CD4-positive, alpha-beta memory T cell (primary cell): ENCODE measurements at regions not wholly inside any gene's neighbourhood (a gene's known extent, or its start where the extent isn't known, plus 50 kb on each side); places are given as distances from the start of the nearest gene placed in this dataset.

Experiments
- CTCF ChIA-PET: fragments of 350-600 bp; sonication (Branson Sonifier 250); formaldehyde crosslinking; loops from one replicate; lab custom pipeline; 2021; ENCODE audit warnings: inconsistent platforms; ENCODE audit not compliant: partially characterized antibody; lab: Charles Lee
- POLR2A ChIA-PET: fragments of 350-600 bp; sonication (Branson Sonifier 250); formaldehyde crosslinking; loops from one replicate; lab custom pipeline; 2021; ENCODE audit not compliant: partially characterized antibody; lab: Charles Lee
- DNase-seq, 5 donors: peaks; one replicate each; pipeline versions ENCODE4 v3.0.0 to v3.0.0-alpha.2; 2020 to 2022; ENCODE audit warnings: mixed read lengths in 1 of 5
- H3K27ac ChIP-seq: one replicate; pipeline ENCODE4 v1.7.0; 2013; ENCODE audit warnings: low read depth, low read length
- H3K27me3 ChIP-seq: 2 replicates; pipeline ENCODE4 v1.7.0; 2013; ENCODE audit warnings: mild to moderate bottlenecking, low read length, moderate library complexity; ENCODE audit not compliant: insufficient read depth
- H3K36me3 ChIP-seq: 2 replicates; pipeline ENCODE4 v1.7.0; 2013; ENCODE audit warnings: mild to moderate bottlenecking, low read length, moderate library complexity; ENCODE audit not compliant: insufficient read depth
- H3K4me1 ChIP-seq: 2 replicates; pipeline ENCODE4 v1.7.0; 2013; ENCODE audit warnings: mild to moderate bottlenecking, low read length, moderate library complexity; ENCODE audit not compliant: insufficient read depth
- H3K4me3 ChIP-seq, 2 donors: one replicate each; pipeline ENCODE4 v1.7.0; 2013; ENCODE audit warnings: low read length in 2 of 2, mild to moderate bottlenecking in 1 of 2
- H3K9me3 ChIP-seq, 2 donors: one replicate each; pipeline ENCODE4 v1.7.0; 2013; ENCODE audit warnings: low read length in 2 of 2, control low read depth in 1 of 2; ENCODE audit not compliant: control insufficient read depth in 1 of 2
- H3K27ac Mint-ChIP-seq, 7 donors: one replicate each; pipeline ENCODE4 v1.8.0; 2020 to 2021; ENCODE audit warnings: mixed read lengths in 7 of 7, mild to moderate bottlenecking in 6 of 7, inconsistent platforms in 3 of 7, moderate library complexity in 3 of 7
- H3K27me3 Mint-ChIP-seq, 2 donors: one replicate each; pipeline ENCODE4 v1.8.0; 2020 to 2021; ENCODE audit warnings: mixed read lengths in 2 of 2
- H3K36me3 Mint-ChIP-seq, 2 donors: one replicate each; pipeline ENCODE4 v1.8.0; 2020 to 2021; ENCODE audit warnings: mixed read lengths in 2 of 2, inconsistent platforms in 1 of 2, mild to moderate bottlenecking in 1 of 2
- H3K4me1 Mint-ChIP-seq, 4 donors: one replicate each; pipeline ENCODE4 v1.8.0; 2020 to 2021; ENCODE audit warnings: mixed read lengths in 4 of 4, mild to moderate bottlenecking in 1 of 4
- H3K4me3 Mint-ChIP-seq, 8 donors: one replicate each; pipeline ENCODE4 v1.8.0; 2020 to 2021; ENCODE audit warnings: mixed read lengths in 8 of 8, mild to moderate bottlenecking in 7 of 8, moderate library complexity in 6 of 8, inconsistent platforms in 3 of 8
- H3K9me3 Mint-ChIP-seq, 8 donors: one replicate each; pipeline ENCODE4 v1.8.0; 2020 to 2021; ENCODE audit warnings: mixed read lengths in 8 of 8, mild to moderate bottlenecking in 5 of 8, inconsistent platforms in 3 of 8, moderate library complexity in 1 of 8
- intact Hi-C: fragments of 100-400 bp; cut with micrococcal nuclease; formaldehyde crosslinking; loops from one replicate; pipeline ENCODE4 v1.15.1; 2023

- Mint-ChIP-seq H3K27ac (no peak overlapping the region), H3K4me1 (no peaks in the 10 kb centered on the region), H3K36me3 (no peaks in the 10 kb centered on the region), H3K4me3 (no peak overlapping the region), H3K27me3 (peaks cover 6% of the 10 kb centered on the region in 2 donors), H3K9me3 (peaks cover 0 to 3% (median 0%) of the 10 kb centered on the region in 8 donors)
- POLR2A ChIA-PET = no interaction called here
- CTCF ChIA-PET = no interaction called here
- no peak for DNase-seq
- intact Hi-C loops = no loop called here
- Histone ChIP-seq H3K9me3 (no peaks in the 10 kb centered on the region), H3K36me3 (no peaks in the 10 kb centered on the region), H3K4me1 (no peaks in the 10 kb centered on the region), H3K27ac (no peak overlapping the region), H3K4me3 (no peak overlapping the region), H3K27me3 (no peaks in the 10 kb centered on the region)
Measured at GRCh38 chr18:10065296-10065695, 151.5 kb downstream of the VAPA start.

- no peak for DNase-seq
- no peaks in the 10 kb centered on the region for H3K4me1 Mint-ChIP-seq
- H3K27me3 Mint-ChIP-seq = peaks cover 4 to 6% of the 10 kb centered on the region in 2 donors
- H3K4me1 ChIP-seq = no peaks in the 10 kb centered on the region
- CTCF ChIA-PET = no interaction called here
- no peak overlapping the region for H3K4me3 Mint-ChIP-seq
- no peak overlapping the region for H3K27ac Mint-ChIP-seq
- H3K9me3 Mint-ChIP-seq = peaks cover 0 to 3% (median 0%) of the 10 kb centered on the region in 8 donors
- H3K27me3 ChIP-seq = no peaks in the 10 kb centered on the region
- H3K36me3 Mint-ChIP-seq = no peaks in the 10 kb centered on the region
- no peaks in the 10 kb centered on the region for H3K9me3 ChIP-seq
- no peaks in the 10 kb centered on the region for H3K36me3 ChIP-seq
- POLR2A ChIA-PET = no interaction called here
- H3K27ac ChIP-seq = no peak overlapping the region
- intact Hi-C loops = no loop called here
- no peak overlapping the region for H3K4me3 ChIP-seq
Measured at GRCh38 chr18:10067670-10068659, 154.1 kb downstream of the VAPA start.

GRCh38 chr18:10068766-10069567 lies 155.2 kb downstream of the VAPA start:
- Histone ChIP-seq H3K4me1 (no peaks in the 10 kb centered on the region), H3K4me3 (no peak overlapping the region), H3K27ac (no peak overlapping the region), H3K27me3 (no peaks in the 10 kb centered on the region), H3K36me3 (no peaks in the 10 kb centered on the region), H3K9me3 (no peaks in the 10 kb centered on the region)
- Mint-ChIP-seq H3K4me3 (no peak overlapping the region), H3K36me3 (no peaks in the 10 kb centered on the region), H3K4me1 (peaks cover 0 to 1% (median 0%) of the 10 kb centered on the region in 4 donors), H3K9me3 (peaks cover 0 to 3% (median 0%) of the 10 kb centered on the region in 8 donors), H3K27ac (no peak overlapping the region), H3K27me3 (peaks cover 4 to 6% of the 10 kb centered on the region in 2 donors)
- no peak for DNase-seq
- intact Hi-C loops = no loop called here
- POLR2A ChIA-PET = no interaction called here
- CTCF ChIA-PET = no interaction called here

- Mint-ChIP-seq H3K27ac (no peak overlapping the region), H3K4me1 (peaks cover 0 to 3% (median 0%) of the 10 kb centered on the region in 4 donors), H3K9me3 (no peaks in the 10 kb centered on the region), H3K36me3 (no peaks in the 10 kb centered on the region), H3K4me3 (no peak overlapping the region), H3K27me3 (peaks cover 3 to 5% of the 10 kb centered on the region in 2 donors)
- H3K27me3 ChIP-seq = no peaks in the 10 kb centered on the region
- CTCF ChIA-PET = no interaction called here
- H3K4me3 ChIP-seq = no peak overlapping the region
- no peak for DNase-seq
- H3K9me3 ChIP-seq = no peaks in the 10 kb centered on the region
- H3K4me1 ChIP-seq = no peaks in the 10 kb centered on the region
- POLR2A ChIA-PET = no interaction called here
- no peaks in the 10 kb centered on the region for H3K36me3 ChIP-seq
- no peak overlapping the region for H3K27ac ChIP-seq
- intact Hi-C loops = no loop called here
Measured at GRCh38 chr18:10070561-10071000, 156.8 kb downstream of the VAPA start.

- POLR2A ChIA-PET = no interaction called here
- H3K27ac ChIP-seq = no peak overlapping the region
- no peaks in the 10 kb centered on the region for H3K4me1 ChIP-seq
- no peaks in the 10 kb centered on the region for H3K36me3 Mint-ChIP-seq
- DNase-seq = no peak
- peaks cover 0 to 3% (median 0%) of the 10 kb centered on the region in 4 donors for H3K4me1 Mint-ChIP-seq
- H3K27me3 Mint-ChIP-seq = peaks cover 2 to 4% of the 10 kb centered on the region in 2 donors
- no peak overlapping the region for H3K4me3 ChIP-seq
- no peaks in the 10 kb centered on the region for H3K27me3 ChIP-seq
- H3K9me3 ChIP-seq = no peaks in the 10 kb centered on the region
- H3K9me3 Mint-ChIP-seq = peaks cover 0 to 1% (median 0%) of the 10 kb centered on the region in 8 donors
- H3K36me3 ChIP-seq = no peaks in the 10 kb centered on the region
- intact Hi-C loops = no loop called here
- H3K27ac Mint-ChIP-seq = no peak overlapping the region
- CTCF ChIA-PET = interaction anchor here (1.0 kb wide), 1 partner anchor 11 kb away, joined by 3 read pairs; no protein-coding TSS in a partner anchor
- H3K4me3 Mint-ChIP-seq = no peak overlapping the region
Measured at GRCh38 chr18:10072671-10073175, 158.9 kb downstream of the VAPA start.

- Mint-ChIP-seq H3K4me3 (no peak overlapping the region), H3K4me1 (peaks cover 0 to 3% (median 0%) of the 10 kb centered on the region in 4 donors), H3K9me3 (peaks cover 0 to 1% (median 0%) of the 10 kb centered on the region in 8 donors), H3K27me3 (peaks cover under 1 to 2% of the 10 kb centered on the region in 2 donors), H3K27ac (no peak overlapping the region), H3K36me3 (no peaks in the 10 kb centered on the region)
- H3K4me1 ChIP-seq = no peaks in the 10 kb centered on the region
- DNase-seq = no peak
- no peaks in the 10 kb centered on the region for H3K36me3 ChIP-seq
- H3K27ac ChIP-seq = no peak overlapping the region
- H3K9me3 ChIP-seq = no peaks in the 10 kb centered on the region
- no peak overlapping the region for H3K4me3 ChIP-seq
- POLR2A ChIA-PET = no interaction called here
- H3K27me3 ChIP-seq = no peaks in the 10 kb centered on the region
- intact Hi-C loops = no loop called here
- CTCF ChIA-PET = no interaction called here
Measured at GRCh38 chr18:10074110-10074509, 160.3 kb downstream of the VAPA start.

- DNase-seq = no peak
- no peaks in the 10 kb centered on the region for H3K36me3 Mint-ChIP-seq
- CTCF ChIA-PET = no interaction called here
- no peak overlapping the region for H3K27ac Mint-ChIP-seq
- no peaks in the 10 kb centered on the region for H3K27me3 Mint-ChIP-seq
- Histone ChIP-seq H3K27ac (no peak overlapping the region), H3K9me3 (no peaks in the 10 kb centered on the region), H3K4me3 (no peak overlapping the region), H3K27me3 (no peaks in the 10 kb centered on the region), H3K4me1 (no peaks in the 10 kb centered on the region), H3K36me3 (no peaks in the 10 kb centered on the region)
- intact Hi-C loops = no loop called here
- POLR2A ChIA-PET = no interaction called here
- peaks cover 0 to 3% (median 0%) of the 10 kb centered on the region in 4 donors for H3K4me1 Mint-ChIP-seq
- H3K4me3 Mint-ChIP-seq = no peak overlapping the region
- H3K9me3 Mint-ChIP-seq = peaks cover 0 to 1% (median 0%) of the 10 kb centered on the region in 8 donors
Measured at GRCh38 chr18:10074728-10075127, 160.9 kb downstream of the VAPA start.
